Lung (tissue), 11 donors: ENCODE measurements at regions not wholly inside any gene's neighbourhood (a gene's known extent, or its start where the extent isn't known, plus 50 kb on each side); places are given as distances from the start of the nearest gene placed in this dataset.
"Not testable (repeated sequence)": the region's sequence is repeated elsewhere in the genome, so short reads cannot be mapped to it uniquely, and the experiment has no call there.

Experiments used
- ATAC-seq: fragments of 200-7000 bp; cut with Tn5 transposase; one replicate; pipeline ENCODE4 v1.9.1; 2020; ENCODE audit warnings: moderate number of reproducible peaks; ENCODE audit not compliant: insufficient read depth, low FRiP score
- DNase-seq, 3 donors: peaks; one replicate each; pipeline ENCODE4 v3.0.0-alpha.2; 2013 to 2017
- H3K27ac ChIP-seq, 2 donors: one replicate each; pipeline ENCODE4 v1.5.1; 2013; ENCODE audit warnings: mild to moderate bottlenecking in 2 of 2, moderate library complexity in 2 of 2, control low read depth in 1 of 2, inconsistent platforms in 1 of 2, low read depth in 1 of 2, low read length in 1 of 2
- H3K27me3 ChIP-seq, 3 donors: one replicate each; pipeline ENCODE4 v1.5.1; 2013; ENCODE audit warnings: low read length in 2 of 3; ENCODE audit not compliant: control insufficient read depth in 3 of 3, insufficient read depth in 3 of 3
- H3K36me3 ChIP-seq, 4 donors: one replicate each; pipeline ENCODE4 v1.5.1; 2013; ENCODE audit warnings: low read length in 4 of 4, mild to moderate bottlenecking in 1 of 4, moderate library complexity in 1 of 4; ENCODE audit not compliant: control insufficient read depth in 4 of 4, insufficient read depth in 4 of 4
- H3K4me1 ChIP-seq, 5 donors: one replicate each; pipeline ENCODE4 v1.5.1; 2013; ENCODE audit warnings: low read length in 5 of 5, mild to moderate bottlenecking in 2 of 5, moderate library complexity in 1 of 5; ENCODE audit not compliant: control insufficient read depth in 5 of 5, insufficient read depth in 5 of 5
- H3K4me3 ChIP-seq: one replicate; pipeline ENCODE4 v1.5.1; 2013; ENCODE audit warnings: mild to moderate bottlenecking, control low read depth, moderate library complexity
- H3K9ac ChIP-seq, 2 donors: one replicate each; pipeline ENCODE4 v1.5.1; 2013; ENCODE audit warnings: low read length in 2 of 2, control low read depth in 1 of 2; ENCODE audit not compliant: insufficient read depth in 1 of 2
- H3K9me3 ChIP-seq, 4 donors: one replicate each; pipeline ENCODE4 v1.5.1; 2013; ENCODE audit warnings: low read length in 3 of 4, mild to moderate bottlenecking in 1 of 4, moderate library complexity in 1 of 4; ENCODE audit not compliant: control insufficient read depth in 4 of 4, insufficient read depth in 3 of 4
- WGBS, 2 donors: extraction: QIAGEN DNeasy Blood & Tissue Kit; methylation state at CpG; one replicate each; pipeline ENCODE4 v1.1.7; 2013; 5-methylcytosine and 5-hydroxymethylcytosine counted together
- TF ChIP-seq, protein P1 (sequence below): IDR thresholded peaks from 2 replicates; pipeline ENCODE4 v1.5.1; 2012; ENCODE audit warnings: mild to moderate bottlenecking; ENCODE audit errors: control extremely low read depth, extremely low read depth
- donor health status: control.
- donor health status: control.
- donor health status: Bipolar disorder and iron deficiency.
- donor health status: healthy.
- donor health status: DM: yes; HTN: yes; CAD: no.

DNA sequence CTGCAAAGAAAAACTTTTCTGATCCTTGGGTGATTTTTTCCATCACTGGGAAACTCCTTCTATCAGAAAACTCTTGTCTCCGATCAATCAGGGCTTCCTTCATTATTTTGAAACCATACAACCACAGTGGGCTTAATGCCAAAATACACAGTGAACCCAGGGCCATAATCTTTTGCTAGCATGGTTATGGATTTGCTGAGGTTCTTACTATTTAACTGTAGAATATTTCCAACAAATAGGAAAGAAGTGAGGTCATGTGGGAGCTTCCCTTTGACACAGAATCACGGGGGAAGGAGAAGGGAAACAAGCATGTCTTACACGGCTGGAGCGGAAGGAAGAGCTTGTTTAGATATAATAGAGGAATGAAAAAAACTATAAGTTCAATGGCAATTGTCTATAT is 1241.7 kb downstream of the REEP3 start:
- H3K4me1 ChIP-seq: no peaks in the 10 kb centered on the region
- H3K9ac ChIP-seq: no peak overlapping the region
- DNase-seq (no peak), ATAC-seq (no peak)
- H3K36me3 ChIP-seq: no peaks in the 10 kb centered on the region
- H3K9me3 ChIP-seq: no peaks in the 10 kb centered on the region
- TF ChIP-seq, protein P1, sequence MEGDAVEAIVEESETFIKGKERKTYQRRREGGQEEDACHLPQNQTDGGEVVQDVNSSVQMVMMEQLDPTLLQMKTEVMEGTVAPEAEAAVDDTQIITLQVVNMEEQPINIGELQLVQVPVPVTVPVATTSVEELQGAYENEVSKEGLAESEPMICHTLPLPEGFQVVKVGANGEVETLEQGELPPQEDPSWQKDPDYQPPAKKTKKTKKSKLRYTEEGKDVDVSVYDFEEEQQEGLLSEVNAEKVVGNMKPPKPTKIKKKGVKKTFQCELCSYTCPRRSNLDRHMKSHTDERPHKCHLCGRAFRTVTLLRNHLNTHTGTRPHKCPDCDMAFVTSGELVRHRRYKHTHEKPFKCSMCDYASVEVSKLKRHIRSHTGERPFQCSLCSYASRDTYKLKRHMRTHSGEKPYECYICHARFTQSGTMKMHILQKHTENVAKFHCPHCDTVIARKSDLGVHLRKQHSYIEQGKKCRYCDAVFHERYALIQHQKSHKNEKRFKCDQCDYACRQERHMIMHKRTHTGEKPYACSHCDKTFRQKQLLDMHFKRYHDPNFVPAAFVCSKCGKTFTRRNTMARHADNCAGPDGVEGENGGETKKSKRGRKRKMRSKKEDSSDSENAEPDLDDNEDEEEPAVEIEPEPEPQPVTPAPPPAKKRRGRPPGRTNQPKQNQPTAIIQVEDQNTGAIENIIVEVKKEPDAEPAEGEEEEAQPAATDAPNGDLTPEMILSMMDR: no peak
- H3K27ac ChIP-seq: no peak overlapping the region
- 70 to 82% methylated on average over 4 of the region's 4 CpGs for WGBS, 2 donors
- H3K27me3 ChIP-seq: no peaks in the 10 kb centered on the region
- H3K4me3 ChIP-seq: no peak overlapping the region

DNA sequence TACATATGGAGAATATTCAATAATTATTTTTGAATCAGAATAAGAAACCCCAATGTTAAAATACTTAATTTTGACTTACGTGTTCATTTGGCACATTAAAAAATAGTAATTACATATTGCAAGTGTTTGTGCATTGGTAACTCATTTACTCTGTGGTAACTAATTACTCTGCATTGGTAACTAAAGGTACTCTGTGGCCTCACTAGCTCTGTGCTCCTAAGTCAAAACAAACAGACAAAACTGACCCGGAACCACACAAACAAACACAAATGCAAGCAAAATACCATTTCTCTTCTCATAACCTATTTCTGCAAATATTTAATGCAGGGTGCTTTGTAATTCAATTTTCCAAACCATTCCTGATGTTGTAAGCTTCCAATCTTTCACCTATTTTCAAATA is 1244.3 kb downstream of the REEP3 start:
- WGBS, 2 donors: 91 to 92% methylated on average over 2 of the region's 2 CpGs
- no peak for ATAC-seq
- no peak overlapping the region for H3K27ac ChIP-seq
- no peaks in the 10 kb centered on the region for H3K4me1 ChIP-seq
- DNase-seq: no peak
- H3K4me3 ChIP-seq: no peak overlapping the region
- H3K9me3 ChIP-seq: no peaks in the 10 kb centered on the region
- TF ChIP-seq, protein P1: no peak
- H3K36me3 ChIP-seq: no peaks in the 10 kb centered on the region
- no peak overlapping the region for H3K9ac ChIP-seq
- no peaks in the 10 kb centered on the region for H3K27me3 ChIP-seq

DNA sequence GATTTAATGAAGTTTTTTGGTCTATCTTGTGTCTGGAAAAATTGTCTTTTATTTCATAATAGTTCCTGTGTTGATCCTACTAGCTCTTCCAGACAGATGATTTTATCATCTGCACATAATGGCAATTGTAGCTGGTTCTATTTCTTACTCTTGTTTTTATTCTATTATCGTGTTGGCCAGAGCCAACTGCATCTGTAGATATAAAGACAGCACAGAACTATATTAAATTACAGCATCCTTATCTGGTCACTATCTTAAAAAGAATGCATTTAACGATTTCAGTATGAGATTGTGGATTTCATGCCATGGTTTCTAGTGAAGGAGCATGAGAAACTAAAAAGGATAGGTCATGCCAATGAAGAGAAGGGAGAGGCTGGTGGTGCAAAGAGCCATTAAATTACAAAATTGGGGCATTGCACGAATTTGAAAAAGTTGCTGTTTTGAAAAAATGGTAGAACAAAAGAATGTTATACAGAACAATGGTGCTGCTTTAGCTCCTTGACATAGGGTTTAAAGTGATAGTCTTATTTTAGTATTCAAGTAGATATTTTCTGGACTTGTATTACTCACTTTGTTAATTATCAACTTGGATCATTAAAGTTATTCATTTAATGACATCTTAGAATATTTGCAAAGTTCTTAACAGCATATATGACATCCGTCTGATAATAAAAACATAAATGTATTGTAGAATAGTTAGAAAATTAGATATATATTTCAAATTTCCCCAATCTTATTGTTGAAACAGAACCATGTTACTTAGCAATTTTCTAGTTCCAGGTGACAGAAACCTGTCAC is 1250.3 kb downstream of the REEP3 start:
- no peak overlapping the region for H3K27ac ChIP-seq
- no peak overlapping the region for H3K9ac ChIP-seq
- 80 to 88% methylated on average over 4 of the region's 4 CpGs for WGBS, 2 donors
- H3K4me3 ChIP-seq: no peak overlapping the region
- no peaks in the 10 kb centered on the region for H3K9me3 ChIP-seq
- TF ChIP-seq, protein P1: no peak
- DNase-seq (no peak), ATAC-seq (no peak)
- H3K27me3 ChIP-seq: no peaks in the 10 kb centered on the region
- H3K36me3 ChIP-seq: no peaks in the 10 kb centered on the region
- no peaks in the 10 kb centered on the region for H3K4me1 ChIP-seq

DNA sequence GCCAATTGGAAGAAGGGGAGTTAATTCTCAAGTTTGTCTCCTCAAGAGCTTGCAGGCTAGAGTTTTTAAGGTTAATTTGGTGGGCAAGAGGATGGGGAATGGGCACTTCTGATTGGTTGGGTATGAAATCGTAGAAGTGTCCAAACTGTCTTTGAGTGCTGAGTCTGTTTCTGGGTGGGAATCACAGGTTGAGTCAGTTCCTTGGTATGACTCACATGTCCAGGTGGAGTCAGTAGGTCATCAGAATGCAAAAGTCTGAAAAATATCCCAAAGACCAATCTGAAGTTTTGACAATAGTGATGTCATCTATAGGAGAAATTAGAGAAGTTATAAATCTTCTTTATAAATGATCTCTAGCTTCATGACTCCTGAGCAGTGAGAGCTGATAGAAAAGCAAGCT is 1252.2 kb downstream of the REEP3 start:
- Histone ChIP-seq H3K27me3 (no peaks in the 10 kb centered on the region), H3K36me3 (no peaks in the 10 kb centered on the region), H3K9ac (no peak overlapping the region), H3K9me3 (no peaks in the 10 kb centered on the region), H3K4me1 (no peaks in the 10 kb centered on the region), H3K27ac (no peak overlapping the region), H3K4me3 (no peak overlapping the region)
- WGBS, 2 donors: 70 to 91% methylated on average over 1 of the region's 1 CpG
- ATAC-seq: no peak
- DNase-seq: no peak
- TF ChIP-seq, protein P1: no peak

DNA sequence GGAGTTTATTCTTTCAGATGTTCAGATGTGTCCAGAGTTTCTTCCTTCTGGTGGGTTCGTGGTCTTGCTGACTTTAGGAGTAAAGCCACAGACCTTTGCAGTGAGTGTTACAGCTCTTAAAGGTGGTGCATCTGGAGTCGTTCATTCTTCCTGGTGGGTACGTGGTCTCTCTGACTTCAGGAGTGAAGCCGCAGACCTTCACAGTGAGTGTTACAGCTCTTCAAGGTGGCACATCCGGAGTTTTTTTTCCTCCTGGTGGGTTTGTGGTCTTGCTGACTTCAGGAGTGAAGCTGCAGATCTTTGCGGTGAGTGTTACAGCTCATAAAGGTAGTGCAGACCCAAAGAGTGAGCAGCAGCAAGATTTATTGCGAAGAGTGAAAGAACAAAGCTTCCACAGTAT is 1263.2 kb downstream of the REEP3 start:
- not testable (repeated sequence) for ATAC-seq, H3K4me1 ChIP-seq, H3K9ac ChIP-seq, DNase-seq, H3K4me3 ChIP-seq, H3K9me3 ChIP-seq, H3K36me3 ChIP-seq, H3K27me3 ChIP-seq, H3K27ac ChIP-seq
- 90 to 93% methylated on average over 7 of the region's 7 CpGs for WGBS, 2 donors
